ENCODE measurements at regions not wholly inside any gene's neighbourhood (a gene's known extent, or its start where the extent isn't known, plus 50 kb on each side); places are given as distances from the start of the nearest gene placed in this dataset.

GRCh38 chr9:102135768-102136167 is 397.3 kb upstream of the GRIN3A start:
- TF ChIP-seq EZH2 (IDR thresholded peaks at IDR 0.05; ENCODE audit: low read depth, low read length, severe bottlenecking) (no peak), ZNF274 (IDR thresholded peaks at IDR 0.05; ENCODE audit: borderline replicate concordance, extremely low read depth, low read length) (no peak), POLR2AphosphoS5 (IDR thresholded peaks at IDR 0.05; ENCODE audit: low read depth, low read length) (no peak), POLR2A (IDR thresholded peaks at IDR 0.05; ENCODE audit: control extremely low read depth in 1 of 2, low read depth in 2 of 2, low read length in 2 of 2) (no peak), CTCF (IDR thresholded peaks at IDR 0.05; ENCODE audit: control extremely low read depth in 1 of 3, insufficient read depth in 1 of 3, low read depth in 1 of 3, low read length in 3 of 3) (no peak), ATF2 (IDR thresholded peaks at IDR 0.05; ENCODE audit: low read length) (no peak), RFX5 (IDR thresholded peaks at IDR 0.05; ENCODE audit: borderline replicate concordance, low read depth, low read length) (no peak), NANOG (IDR thresholded peaks at IDR 0.05; ENCODE audit: insufficient read depth, low read depth, low read length, poor library complexity, severe bottlenecking) (no peak), SRF (IDR thresholded peaks at IDR 0.05; ENCODE audit: low read depth, low read length) (no peak), HDAC2 (IDR thresholded peaks at IDR 0.05; ENCODE audit: borderline replicate concordance in 1 of 2, low read depth in 2 of 2, low read length in 2 of 2) (no peak), GABPA (IDR thresholded peaks at IDR 0.05; ENCODE audit: borderline replicate concordance, insufficient read depth, low read length) (no peak), SP4 (IDR thresholded peaks at IDR 0.05; ENCODE audit: low read length) (no peak), EGR1 (IDR thresholded peaks at IDR 0.05; ENCODE audit: borderline replicate concordance, low read depth, low read length) (no peak)
- TF ChIP-seq, protein P1, sequence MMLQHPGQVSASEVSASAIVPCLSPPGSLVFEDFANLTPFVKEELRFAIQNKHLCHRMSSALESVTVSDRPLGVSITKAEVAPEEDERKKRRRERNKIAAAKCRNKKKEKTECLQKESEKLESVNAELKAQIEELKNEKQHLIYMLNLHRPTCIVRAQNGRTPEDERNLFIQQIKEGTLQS (IDR thresholded peaks at IDR 0.05; ENCODE audit: insufficient read depth, low read depth, low read length): no peak

Data from H1 (cell line).